ENCODE measurements at regions not wholly inside any gene's neighbourhood (a gene's known extent, or its start where the extent isn't known, plus 50 kb on each side); places are given as distances from the start of the nearest gene placed in this dataset.
A peak's percentile ranks its signal among the peaks of the same experiment; 100 is the strongest.
"Not testable (repeated sequence)": the region's sequence is repeated elsewhere in the genome, so short reads cannot be mapped to it uniquely, and the experiment has no call there.

DNA sequence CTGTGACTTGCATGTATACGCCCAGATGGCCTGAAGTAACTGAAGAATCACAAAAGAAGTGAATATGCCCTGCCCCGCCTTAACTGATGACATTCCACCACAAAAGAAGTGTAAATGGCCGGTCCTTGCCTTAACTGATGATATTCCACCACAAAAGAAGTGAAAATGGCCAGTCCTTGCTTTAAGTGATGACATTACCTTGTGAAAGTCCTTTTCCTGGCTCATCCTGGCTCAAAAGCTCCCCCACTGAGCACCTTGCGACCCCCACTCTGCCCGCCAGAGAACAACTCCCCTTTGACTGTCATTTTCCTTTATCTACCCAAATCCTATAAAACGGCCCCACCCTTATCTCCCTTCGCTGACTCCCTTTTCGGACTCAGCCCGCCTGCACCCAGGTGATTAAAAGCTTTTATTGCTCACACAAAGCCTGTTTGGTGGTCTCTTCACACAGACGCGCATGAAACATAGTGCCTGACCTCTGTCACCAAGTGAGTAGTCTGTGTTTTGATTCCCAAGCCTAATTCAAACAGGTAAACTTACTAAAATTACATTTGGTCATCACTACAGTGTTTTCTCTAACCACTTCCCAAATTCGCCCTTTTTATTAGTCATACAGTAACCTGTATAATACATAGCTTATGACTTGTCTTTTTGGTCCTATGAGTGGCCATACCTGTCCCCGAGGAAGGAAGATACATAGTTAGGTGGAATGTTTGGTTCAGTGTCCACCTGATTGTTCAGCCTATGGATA is 140.7 kb upstream of the PROK2 start:
- not testable (repeated sequence) for DNase-seq

DNA sequence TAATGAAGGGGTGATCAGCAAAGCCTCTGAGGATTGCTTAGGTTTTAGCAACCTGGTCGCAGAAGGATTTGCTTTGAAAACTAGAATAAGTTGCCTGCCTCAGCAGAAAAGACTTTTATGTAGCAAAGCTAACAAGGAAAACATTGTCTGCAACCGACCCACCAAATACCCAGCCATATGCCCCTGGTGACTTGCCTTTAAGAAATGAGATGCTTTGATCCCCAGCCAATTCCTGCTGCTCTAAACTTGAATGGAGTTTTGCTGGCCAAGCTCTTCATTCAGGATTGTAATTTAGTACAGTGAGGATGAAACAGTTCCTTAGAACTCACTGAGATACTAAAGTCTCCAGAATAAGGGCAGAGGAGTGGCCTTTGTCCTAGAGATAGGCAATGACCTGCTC is 139.8 kb upstream of the PROK2 start:
- no peak for DNase-seq

DNA sequence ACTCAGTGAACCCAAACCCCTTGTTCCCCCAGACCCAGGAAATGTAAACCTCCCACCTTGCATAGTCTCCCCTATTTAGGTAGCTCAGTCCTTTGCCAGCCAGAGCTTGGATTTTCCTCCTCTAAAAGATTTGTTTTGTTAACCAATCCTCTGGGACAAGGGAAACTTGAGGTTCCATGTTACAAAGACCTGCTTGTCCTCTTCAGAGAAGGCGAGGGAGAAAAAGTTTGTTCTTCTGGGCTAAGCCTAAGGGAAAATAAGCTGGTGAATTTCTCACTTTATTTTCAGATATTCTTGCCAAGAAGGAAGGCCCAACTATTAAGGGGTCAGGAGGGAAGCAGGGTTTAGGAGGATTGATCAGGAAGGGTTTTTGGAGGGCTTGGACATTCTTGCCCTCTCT is 136.1 kb upstream of the PROK2 start:
- DNase-seq = no peak

DNA sequence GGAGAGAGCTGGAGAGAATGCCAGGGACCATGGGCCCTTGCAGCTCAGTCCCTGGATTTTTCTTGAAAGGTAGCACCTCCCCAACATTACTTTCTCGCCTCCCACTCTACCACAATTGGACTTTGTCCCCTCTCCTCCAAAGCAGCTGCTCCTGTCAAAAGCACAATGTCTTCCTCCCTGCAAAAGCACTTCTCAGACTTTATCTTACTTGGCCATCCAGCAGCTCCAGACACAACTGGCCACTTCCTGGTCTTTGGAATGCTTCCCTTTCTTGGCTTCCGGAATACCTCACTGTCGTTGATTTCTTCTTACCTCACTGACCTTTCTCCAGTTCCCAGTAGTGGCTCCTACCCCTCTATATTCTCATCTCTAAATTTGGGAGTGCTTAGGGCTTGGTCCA is 134.6 kb upstream of the PROK2 start:
- no peak for DNase-seq

DNA sequence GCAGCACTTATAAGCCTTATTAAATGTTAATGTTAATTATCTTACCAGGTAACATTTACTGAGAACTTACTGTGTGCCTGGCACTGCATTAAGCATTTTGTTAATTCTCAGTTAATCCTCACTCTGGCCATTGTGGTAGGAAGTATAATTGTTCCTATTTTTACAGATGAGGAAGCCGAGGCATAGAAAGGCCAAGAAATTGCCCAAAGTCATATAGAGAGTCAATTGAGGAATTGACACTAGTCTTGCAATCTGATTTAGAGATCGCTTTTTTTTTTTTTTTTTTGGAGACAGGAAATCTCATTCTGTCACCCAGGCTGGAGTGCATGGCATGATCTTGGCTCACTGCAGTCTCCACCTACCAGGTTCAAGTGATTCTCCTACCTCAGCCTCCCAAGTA is 132.6 kb upstream of the PROK2 start:
- DNase-seq = no peak

DNA sequence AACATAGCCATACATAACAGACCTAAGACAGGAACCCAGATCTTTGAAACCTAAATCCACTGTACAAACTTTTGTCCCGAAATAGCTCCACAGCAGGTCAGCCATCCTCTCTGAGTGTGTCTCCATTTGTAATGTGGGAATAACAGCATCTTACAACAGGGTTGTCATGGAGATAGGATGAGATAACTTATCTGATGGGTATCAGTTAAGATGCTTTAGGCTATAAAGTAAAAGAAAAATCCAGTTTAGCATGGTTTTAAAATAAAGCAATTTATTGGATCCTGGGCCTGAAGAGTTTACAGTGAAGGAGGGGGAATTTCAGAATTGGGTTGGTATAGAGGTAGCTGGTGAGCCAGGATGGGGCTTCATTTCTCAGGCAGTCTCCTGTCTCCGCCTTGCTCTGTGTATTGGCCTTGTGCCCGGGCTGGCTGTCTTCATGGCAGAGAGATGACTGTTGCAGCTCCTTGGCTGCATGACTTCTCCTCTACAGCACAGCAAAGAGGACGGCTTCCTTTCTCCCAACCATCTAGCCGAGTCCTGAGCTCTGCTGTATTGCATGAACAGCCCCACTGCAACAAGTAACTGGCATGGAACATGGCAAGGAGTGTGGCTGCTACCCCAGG is 131.9 kb upstream of the PROK2 start:
- DNase-seq = no peak

DNA sequence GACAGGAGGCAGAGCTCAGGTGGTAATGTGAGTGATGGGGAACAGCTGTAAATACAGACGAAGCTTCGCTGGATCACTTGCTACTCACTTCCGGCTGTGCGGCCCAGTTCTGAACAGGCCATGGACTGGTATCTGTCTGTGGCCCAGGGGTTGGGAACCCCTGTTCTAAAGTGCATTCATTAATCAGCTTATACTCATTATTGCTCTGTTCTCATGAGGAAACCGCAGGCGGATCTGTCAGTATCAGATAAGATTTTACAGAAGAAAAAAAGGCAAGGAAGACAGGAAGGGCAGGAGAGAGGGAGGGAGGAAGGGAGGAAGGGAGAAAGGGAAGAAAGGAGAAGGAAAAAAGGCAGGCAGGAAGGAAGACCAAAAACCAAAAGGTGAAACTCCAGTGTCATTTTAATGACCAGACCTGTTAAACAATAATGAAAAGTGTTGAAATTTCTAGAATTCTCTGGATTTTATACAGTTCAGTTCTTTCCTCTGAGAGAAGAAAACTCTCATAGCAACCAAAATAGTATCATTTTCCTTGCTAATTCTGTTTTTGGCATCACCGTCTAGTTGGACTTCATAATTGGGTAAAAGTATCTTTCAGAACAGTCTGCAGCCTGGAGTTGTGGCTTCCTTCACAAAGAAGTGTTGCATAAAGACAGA is 128.0 kb upstream of the PROK2 start:
- DNase-seq = no peak

DNA sequence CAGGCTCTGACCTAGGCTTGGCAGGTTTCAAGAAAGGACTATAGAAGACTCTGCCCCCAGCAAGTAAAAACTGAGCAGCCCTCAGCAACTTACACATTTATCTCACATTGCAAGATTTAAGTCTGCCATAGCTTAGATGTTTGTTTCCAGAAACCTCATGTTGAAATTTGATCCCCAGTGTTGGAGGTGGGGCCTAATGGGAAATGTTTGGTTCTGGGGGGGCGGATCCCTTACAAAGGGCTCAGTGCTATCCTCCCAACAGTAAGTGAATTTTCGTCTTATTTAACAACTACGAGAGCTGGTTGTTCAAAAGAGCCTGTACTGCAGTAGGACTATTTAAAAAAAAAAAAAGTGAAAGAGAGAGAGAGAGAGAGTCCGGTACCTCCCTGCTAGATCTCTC is 125.2 kb upstream of the PROK2 start:
- no peak for DNase-seq

DNA sequence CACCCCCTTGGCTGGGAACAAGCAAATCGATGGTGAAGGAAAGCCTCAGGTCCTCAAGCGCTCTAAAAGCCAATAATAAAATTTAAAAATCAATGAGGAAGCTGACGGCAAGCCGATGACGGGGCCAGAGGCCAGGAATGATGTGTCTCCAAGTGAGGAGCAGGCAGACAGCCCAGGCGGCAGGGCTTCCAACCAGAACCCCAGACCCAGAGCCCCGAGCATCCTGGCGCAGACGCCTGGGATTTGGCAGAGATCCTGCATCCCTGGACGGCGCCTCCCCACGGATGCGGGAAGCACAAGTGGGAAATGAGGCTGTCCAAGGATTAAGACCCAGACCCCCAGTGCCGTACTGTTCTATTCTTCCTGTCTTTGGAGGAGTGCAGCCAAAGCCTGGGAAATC is 123.0 kb upstream of the PROK2 start:
- DNase-seq = peak; percentile 60

DNA sequence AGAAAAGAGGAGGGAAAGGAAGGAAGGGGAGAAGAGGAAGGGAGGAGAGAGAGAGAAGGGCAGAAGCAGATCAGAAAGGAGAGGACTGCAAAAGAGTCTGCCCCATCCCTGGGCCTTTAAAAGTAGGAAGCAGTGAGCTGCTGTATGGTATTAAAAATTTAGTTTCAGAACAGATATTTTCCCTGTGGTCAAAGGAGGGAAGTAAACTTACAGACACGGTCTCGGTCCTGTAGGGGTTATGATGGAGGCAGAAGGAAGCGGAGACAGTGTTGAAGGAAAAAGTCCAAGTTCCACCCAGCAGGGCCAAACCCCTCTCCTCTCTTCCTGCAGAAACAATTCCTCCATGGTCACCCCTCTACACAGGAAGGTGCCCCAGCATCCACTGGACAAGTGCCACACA is 122.0 kb upstream of the PROK2 start:
- DNase-seq = no peak

DNA sequence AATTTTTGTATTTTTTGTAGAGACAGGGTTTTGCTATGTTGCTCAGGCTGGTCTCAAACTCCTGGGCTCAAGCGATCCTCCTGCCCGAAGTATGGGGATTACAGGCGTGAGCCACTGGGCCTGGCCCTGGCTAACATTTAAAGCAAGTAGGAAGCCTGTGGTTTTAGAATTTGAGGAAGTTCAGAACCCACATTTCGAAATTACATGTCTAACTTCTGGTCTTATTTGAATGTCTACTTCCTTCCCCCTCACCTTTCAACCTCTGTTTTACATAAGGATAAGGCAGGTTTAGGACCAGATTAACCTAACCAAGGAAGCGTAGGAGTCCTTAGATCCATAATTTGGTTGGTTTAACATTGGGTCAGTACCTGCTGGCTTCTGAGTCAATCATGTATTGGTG is 120.5 kb upstream of the PROK2 start:
- no peak for DNase-seq

DNA sequence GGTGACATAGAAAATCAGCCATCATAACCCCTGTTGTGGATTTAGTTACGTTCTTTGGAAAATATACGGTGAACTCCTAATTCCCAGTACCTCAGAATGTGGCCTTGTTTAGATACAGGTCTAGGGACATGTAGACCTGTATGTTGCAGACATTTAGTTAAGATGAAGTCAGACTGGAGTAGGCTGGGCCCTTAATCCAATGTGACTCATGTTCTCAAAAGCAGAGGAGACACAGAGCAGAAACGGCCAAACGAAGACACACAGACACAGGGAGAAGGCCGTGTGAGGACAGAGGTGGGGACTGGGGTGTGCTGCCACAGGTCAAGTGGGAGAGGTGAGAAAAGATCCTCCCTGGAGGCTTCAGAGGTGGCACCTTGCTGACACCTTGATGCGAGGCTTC is 119.0 kb upstream of the PROK2 start:
- no peak for DNase-seq

DNA sequence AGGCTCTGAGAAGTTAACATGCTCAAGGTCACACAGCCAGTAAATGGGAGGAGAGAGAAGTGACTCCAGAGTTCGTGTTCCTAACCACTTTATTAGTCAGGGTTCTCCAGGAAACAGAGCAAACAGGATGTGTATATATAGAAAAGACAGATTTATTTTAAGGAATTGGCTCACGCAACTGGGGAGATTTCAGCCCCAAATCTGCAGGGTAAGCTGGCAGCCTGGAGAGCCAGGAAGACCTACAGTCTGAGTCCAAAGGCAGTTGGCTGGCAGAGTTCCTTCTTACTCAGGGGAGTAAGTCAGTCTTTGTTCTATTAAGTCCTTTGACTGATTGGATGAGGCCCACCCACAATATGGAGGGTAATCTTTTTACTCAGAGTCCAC is 118.2 kb upstream of the PROK2 start:
- no peak for DNase-seq

DNA sequence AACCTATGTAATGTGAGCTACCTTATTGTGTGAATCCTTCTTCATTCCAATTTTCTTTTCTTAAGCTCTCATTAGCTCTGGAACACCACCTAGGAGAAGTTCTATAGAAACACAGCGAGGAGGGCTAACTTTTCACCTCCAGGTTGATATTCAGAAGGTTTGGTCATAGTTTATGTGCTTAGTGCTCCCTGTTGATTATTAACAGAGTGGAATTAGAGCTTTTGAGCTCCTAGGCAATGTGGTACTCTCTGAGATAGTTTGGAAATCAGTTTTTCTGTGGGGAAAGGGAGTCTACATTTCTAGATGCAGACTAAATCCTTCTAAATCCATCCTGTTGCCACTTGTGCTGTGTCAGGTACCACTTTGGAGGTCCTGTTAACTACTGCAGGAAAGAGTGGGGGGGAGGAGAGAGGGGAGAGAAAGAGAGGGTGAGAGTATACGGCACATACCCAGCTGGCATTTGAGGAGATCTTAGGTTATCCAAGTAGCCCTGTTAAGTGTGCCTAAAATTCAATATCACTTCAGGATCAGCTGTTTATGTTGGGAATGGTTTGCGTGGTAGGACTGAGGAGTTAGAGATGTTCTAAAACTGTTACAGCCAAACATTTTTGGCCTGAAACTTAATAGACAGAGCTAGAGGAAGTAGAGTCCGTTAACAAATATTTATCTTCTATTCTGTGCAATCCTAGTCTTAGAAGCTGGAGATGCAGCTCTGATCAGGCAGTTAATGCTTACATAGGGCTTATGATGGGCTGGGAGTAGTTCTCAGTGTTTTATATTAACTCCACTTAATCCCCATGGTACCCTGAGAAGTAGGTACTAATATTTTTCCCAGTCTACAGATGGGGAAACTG is 117.5 kb upstream of the PROK2 start:
- DNase-seq = no peak

DNA sequence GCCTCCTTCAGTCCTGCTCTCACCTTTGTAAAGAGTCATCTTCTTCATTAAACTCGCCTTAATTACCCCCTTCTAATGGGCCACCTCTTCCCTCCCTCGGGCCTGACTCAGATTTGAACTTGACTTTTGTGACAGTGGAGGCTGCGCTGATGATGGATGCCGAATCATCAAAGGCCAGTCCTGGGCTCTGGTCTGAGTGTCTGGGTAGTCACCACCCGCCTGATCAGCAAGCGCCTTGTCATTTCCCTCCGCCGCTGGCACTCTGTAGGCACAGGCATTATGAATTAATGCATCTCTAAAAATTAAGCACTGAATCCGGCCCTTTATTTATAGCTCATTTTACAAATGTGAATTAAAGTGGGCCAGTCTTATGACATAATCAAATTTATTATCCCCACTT is 116.7 kb upstream of the PROK2 start:
- DNase-seq = no peak

DNA sequence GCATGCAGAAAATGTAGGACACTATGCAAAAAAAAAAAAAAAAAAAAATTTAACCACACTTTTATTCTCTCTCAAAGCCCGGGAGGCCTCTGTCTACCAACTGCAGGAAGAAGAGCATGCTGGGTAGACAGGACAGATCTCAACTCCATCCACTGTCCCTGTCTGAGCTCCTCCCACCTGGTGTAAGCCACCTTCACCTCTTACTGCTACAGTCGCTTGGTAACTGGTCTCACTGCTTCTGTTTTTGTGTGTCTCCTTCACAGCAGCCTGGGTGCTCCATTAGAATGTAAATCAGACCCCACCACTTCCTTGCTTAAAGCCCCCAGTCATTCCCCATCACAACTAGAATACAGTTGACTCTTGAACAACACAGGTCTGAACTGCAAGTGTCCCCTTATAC is 115.1 kb upstream of the PROK2 start:
- DNase-seq = no peak

DNA sequence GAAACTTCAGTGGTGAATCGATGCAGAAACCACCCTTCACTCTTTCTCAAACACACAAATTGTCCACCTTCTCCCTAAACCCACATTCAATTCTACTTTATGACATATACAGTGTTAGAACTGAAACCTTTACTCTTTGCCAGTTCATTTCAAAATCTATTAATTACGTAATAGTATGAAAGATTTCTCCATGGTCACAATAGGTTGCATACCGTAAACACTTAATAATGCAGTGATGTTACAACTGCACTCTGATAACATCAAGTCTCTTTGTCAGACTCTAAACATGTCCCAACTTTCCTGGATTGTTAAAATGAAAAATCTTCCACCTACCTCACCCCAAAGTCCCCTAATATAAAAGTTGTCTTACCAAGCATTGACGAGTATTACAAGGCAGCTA is 111.8 kb upstream of the PROK2 start:
- DNase-seq = no peak

DNA sequence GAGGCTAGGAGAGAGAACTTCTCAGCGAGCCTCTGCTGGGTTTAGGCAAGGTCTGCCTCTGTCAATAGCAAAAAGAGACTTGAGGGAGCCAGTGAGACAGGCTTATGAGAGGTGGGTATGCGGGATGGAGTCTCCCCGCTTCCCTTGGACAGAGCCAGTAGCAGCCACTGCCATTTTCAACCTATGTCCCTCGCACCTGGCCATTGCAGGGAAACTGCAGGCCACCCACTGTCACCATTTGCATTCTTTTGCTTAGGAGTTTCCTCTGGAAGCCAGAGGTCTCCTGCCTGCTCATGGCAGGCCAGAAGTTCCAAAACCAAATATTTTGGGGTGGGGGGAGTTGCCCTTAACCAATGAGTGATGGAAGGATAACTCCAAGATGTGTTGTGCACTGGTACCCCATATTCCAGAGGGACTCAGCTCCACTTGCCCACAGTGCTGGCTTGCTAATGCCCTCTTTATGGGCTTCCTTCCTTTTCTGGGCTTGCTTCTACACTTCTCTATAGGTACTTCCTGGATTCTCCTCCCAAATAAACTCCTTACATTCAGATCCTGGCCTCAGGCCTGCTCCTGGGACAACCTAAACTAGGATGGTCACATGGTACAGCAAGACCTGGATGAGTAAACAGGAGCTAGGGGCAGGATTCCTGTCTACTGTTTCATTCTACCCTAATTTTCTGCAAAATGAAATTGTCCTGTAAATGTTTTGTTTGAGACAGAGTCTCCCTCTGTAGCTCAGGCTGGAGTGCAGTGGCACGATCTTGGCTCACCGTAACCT is 108.9 kb upstream of the PROK2 start:
- no peak for DNase-seq

DNA sequence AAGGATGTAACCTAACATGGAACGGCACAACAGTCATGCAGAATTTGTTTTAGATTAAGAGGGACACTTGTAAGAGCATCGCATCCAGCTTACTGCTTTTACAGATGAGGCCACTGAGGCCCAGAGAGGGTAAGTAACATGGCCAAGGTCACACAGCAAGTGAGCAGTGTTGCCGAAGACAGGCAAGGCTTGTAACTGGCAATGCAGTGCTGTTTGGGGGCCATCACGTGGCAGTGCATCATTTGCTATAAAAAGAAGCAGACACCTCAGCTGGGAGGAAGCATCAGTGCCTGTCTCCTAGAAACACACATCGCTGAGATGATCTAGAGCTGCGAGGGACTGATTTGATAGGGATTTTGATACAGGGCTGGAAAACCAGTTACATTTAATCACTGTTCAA is 108.2 kb upstream of the PROK2 start:
- DNase-seq = no peak

DNA sequence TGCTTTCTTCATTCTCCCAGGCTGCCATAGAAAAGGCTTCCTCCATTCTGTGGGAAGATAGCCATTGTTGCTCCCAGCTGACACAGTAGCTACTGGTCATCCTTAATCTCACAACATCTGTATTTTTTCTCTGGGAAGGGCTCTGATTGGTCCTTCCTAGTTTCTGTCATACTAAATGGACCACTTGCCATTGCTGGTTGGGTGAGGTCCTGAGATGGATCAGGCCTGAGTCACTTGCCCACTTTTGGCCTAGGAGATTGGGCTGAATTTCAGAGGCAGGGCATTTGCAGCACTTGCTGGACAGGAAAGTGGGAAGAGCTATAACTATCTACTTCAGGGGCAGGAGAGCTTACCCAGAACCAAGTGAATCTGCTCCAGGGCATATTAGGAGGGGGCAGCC is 106.5 kb upstream of the PROK2 start:
- DNase-seq = no peak

DNA sequence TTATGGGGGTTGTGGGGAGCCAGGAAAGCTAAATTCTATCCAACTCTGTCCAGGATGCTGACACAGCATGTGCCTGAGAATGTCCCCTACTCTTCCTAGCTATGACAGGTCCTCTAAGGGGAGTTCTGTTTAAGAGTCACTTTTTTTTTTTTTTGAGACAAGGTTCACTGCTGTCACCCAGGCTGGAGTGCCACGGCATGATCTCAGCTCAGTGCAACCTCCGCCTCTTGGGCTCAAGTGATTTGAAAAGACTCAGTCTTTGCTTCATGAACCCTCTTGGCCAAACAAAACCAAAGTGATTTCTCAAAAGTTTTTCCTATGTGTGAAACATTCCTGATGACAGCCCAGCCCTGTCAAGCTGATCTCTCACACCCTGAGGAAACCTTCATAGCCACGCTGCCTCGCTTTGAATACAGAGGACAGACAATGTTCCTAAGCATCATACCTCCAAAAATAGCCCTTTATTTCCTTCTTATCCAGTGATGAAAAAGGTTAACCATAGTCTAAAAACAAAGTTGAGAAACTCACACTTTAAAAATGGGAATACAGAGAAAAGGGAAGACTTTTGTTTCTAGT is 105.5 kb upstream of the PROK2 start:
- DNase-seq = no peak

DNA sequence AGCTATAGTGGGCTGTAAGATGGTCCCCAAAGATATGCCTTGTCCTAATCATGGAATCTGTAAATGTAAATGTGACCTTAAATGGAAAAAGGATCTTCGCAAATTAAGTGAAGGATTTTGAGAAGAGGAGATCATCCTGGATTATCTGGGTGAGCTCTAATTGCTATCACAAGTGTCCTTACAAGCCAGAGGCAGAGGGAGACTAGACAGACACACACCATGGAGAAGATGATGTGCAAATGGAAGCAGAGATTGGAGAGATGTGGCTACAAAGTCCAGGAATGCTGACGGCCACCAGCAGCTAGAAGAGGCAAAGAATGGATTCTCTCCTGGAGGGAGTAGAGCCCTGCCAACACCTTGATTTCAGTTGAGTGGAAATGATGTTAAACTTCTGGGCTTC is 102.3 kb upstream of the PROK2 start:
- DNase-seq = no peak

Data from left hindlimb (tissue), 1 donor.